GM20000 (cell line): ENCODE measurements at regions not wholly inside any gene's neighbourhood (a gene's known extent, or its start where the extent isn't known, plus 50 kb on each side); places are given as distances from the start of the nearest gene placed in this dataset.

Source experiments
- DNase-seq: peaks from one replicate; pipeline ENCODE4 v3.0.0; 2012; ENCODE audit warnings: low spot score
- CTCF ChIP-seq: IDR thresholded peaks from 2 replicates; pipeline ENCODE4 v1.5.1; 2012; ENCODE audit warnings: mild to moderate bottlenecking, control low read depth; ENCODE audit errors: extremely low read depth, missing control alignments

GRCh38 chr2:234830853-234831252 is 121.0 kb upstream of the SH3BP4 start:
- no peak for DNase-seq
- no peak for TF ChIP-seq CTCF

DNA sequence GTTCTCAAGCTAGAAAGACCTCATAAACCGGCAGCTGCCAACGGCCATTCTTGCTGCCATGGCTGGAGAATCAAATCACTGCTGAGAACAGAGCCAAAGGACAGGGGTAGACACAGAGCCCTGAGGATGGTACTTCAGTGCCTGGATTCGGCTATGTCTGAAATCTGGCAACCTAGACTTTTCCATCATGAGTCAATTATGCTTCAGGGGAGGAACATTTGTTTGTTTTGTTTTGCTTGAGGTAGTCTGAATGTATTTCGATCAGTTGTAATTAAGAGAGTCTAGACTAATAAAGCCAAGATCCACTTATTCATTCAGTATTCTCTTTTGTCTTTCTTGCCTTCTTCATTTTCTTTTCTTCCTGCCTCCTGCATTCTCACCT is 122.8 kb upstream of the SH3BP4 start:
- no peak for DNase-seq
- TF ChIP-seq CTCF = no peak

DNA sequence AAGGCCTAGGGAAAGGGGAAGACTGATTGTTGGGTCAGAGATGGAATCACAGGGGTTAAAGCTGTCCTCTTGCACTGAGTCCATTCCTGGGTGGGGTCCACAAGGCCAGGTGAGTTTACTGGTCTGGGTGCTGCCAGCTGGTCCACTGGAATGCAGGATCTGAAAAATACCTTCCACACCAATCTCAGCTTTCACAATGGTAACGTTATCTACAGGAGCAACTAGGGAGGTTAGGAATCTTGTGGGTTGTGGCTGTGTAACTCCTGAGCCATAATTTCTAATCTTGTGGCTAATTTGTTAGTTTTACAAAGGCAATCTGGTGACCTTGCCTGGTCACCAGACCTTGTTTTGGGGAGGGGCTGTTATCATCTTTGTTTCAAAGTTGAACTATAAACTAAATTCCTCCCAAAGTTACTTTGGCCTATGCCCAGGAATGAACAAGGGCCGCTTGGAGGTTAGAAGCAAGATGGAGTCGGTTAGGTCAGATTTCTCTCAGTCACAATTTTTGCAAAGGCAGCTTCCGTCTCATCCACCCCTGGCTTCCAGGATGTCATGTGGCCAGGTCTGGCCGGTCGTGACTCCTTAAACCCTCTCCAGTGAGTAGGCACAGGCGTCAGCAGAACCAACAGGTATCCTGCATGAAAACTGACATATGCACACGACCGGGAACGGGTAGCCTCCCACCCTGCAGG is 123.3 kb upstream of the SH3BP4 start:
- DNase-seq = no peak
- TF ChIP-seq CTCF = no peak

DNA sequence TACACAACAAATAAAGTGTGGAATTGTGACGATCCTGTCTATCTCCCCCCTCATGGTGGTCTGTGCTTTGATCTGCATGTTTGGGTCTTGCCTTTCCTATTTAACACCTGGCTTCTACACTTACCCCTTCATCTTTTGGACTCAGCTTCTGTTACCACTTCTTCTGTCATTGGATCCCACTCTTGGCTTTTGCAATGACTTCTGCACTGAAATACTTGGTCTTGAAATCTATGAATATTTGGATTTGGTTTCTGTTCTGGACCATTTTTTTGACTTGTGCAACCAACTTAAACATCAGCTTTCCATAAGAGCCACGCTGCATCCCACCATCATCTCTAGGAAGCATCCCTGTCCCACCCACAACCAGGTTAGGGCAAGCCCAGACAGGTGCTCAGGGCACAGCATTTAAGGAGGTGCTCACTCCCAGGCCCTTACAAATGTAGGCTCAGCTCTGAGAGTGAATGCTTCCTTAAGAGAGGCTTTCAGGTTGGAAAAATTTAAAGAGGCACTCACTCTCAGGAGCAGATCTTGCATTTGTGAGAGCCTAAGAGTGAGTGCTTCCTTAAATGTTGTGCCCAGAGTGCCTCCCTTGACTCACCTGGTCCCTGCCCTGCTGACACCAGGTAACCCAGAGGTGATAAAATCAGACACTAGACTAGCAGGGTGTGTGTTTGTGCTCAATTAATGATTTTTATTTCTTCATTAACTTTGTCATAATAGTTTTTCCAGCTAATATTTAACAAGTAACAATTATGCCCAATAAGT is 124.5 kb upstream of the SH3BP4 start:
- no peak for TF ChIP-seq CTCF
- DNase-seq = no peak

DNA sequence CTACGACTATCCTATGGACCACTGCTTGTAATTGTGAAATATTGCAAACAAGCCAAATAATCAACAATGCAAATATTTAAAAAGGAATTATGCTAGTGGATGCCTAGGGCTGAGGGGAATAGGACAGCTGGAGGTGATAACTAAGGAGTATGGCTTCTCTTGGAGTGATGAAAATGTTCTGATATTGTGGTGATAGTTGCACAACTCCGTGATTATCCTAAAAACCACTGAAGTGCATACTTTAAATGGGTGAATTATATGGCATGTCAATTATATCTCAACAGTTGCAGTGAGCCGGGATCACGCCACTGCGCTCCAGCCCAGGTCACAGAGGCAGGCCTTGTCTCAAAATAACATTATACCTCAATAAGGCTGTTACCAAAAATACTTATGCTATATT is 125.1 kb upstream of the SH3BP4 start:
- no peak for TF ChIP-seq CTCF
- no peak for DNase-seq

DNA sequence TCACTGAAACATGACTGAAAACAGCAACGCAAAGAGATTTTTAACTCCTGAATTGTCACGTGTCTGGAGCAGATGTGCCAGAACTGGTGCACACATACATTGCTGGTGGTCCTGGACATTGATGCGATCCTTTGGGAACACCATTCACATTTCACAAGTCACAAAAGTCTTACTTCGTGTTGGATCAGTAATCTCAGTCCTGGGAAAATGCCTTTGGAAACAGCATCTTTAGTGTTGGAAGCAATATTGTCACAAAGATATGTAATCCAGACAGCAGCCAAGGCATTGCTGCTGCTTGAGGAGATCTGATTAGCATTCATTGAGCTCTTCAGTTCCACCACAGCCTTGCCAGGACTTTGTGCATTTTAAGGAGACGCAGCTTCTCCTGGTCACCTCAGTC is 126.2 kb upstream of the SH3BP4 start:
- DNase-seq = no peak
- TF ChIP-seq CTCF = no peak

DNA sequence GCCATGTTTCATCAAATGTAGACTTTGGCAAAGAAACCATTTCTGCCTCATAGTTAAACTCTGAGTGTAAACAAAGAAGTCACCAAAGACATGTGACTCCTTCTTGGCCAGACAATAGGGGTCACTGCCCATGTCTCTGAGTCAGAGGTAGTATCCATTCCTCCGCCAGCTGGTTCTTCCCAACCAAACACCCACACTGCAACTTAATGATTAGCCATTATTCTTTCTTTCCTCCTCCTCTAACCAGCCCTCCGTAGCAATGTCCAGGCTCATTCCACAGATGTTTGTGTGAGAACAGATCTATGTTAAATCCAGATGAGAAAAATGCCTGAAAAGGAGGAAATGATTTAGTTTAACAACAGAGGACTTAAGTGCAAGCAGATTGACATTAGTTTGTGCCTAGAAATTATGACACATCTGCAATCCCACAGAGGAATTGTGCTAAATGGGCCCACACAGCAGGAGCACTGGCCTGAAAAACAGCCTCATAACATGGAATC is 127.9 kb upstream of the SH3BP4 start:
- no peak for TF ChIP-seq CTCF
- no peak for DNase-seq
